ENCODE measurements at regions not wholly inside any gene's neighbourhood (a gene's known extent, or its start where the extent isn't known, plus 50 kb on each side); places are given as distances from the start of the nearest gene placed in this dataset.

- DNase-seq = no peak
- intact Hi-C loops (cut with DNase I) = no loop called here
These were observed 234.8 kb upstream of the PRICKLE1 start for GRCh38 chr12:42824327-42824726.

GRCh38 chr12:42823679-42824078, 234.1 kb upstream of the PRICKLE1 start:
- intact Hi-C loops (cut with DNase I) = no loop called here

GRCh38 chr12:42819846-42820245, 230.3 kb upstream of the PRICKLE1 start:
- intact Hi-C loops (cut with DNase I) = no loop called here
- no peak for DNase-seq

More at GRCh38 chr12:42823679-42824078, 234.1 kb upstream of the PRICKLE1 start:
- no peak for DNase-seq

- DNase-seq = no peak
- intact Hi-C loops (cut with DNase I) = no loop called here
These were observed 225.5 kb upstream of the PRICKLE1 start for GRCh38 chr12:42815068-42815467.

- intact Hi-C loops (cut with DNase I) = no loop called here
- DNase-seq = no peak
These were observed 223.3 kb upstream of the PRICKLE1 start for GRCh38 chr12:42812871-42813270.

GRCh38 chr12:42812086-42812485, 222.5 kb upstream of the PRICKLE1 start:
- intact Hi-C loops (cut with DNase I) = no loop called here
- DNase-seq = no peak

GRCh38 chr12:42810006-42810405, 220.5 kb upstream of the PRICKLE1 start:
- DNase-seq = no peak
- intact Hi-C loops (cut with DNase I) = no loop called here

GRCh38 chr12:42809226-42809625, 219.7 kb upstream of the PRICKLE1 start:
- intact Hi-C loops (cut with DNase I) = no loop called here
- DNase-seq = no peak

GRCh38 chr12:42807766-42808165, 218.2 kb upstream of the PRICKLE1 start:
- intact Hi-C loops (cut with DNase I) = no loop called here
- DNase-seq = no peak

- intact Hi-C loops (cut with DNase I) = no loop called here
- DNase-seq = no peak
These were observed 217.7 kb upstream of the PRICKLE1 start for GRCh38 chr12:42807251-42807650.

- intact Hi-C loops (cut with DNase I) = no loop called here
These were observed 215.4 kb upstream of the PRICKLE1 start for GRCh38 chr12:42804928-42805327.

GRCh38 chr12:42802785-42803189, 213.2 kb upstream of the PRICKLE1 start:
- intact Hi-C loops (cut with DNase I) = no loop called here
- no peak for DNase-seq

More at GRCh38 chr12:42804928-42805327, 215.4 kb upstream of the PRICKLE1 start:
- no peak for DNase-seq

GRCh38 chr12:42801271-42801670, 211.7 kb upstream of the PRICKLE1 start:
- intact Hi-C loops (cut with DNase I) = no loop called here
- DNase-seq = no peak

- no peak for DNase-seq
- intact Hi-C loops (cut with DNase I) = no loop called here
These were observed 210.4 kb upstream of the PRICKLE1 start for GRCh38 chr12:42799966-42800365.

GRCh38 chr12:42798811-42799438, 209.4 kb upstream of the PRICKLE1 start:
- no peak for DNase-seq
- intact Hi-C loops (cut with DNase I) = no loop called here

GRCh38 chr12:42794806-42795205, 205.3 kb upstream of the PRICKLE1 start:
- no peak for DNase-seq
- intact Hi-C loops (cut with DNase I) = no loop called here

GRCh38 chr12:42793166-42793565, 203.6 kb upstream of the PRICKLE1 start:
- DNase-seq = no peak
- intact Hi-C loops (cut with DNase I) = no loop called here

- intact Hi-C loops (cut with DNase I) = no loop called here
- DNase-seq = no peak
These were observed 202.7 kb upstream of the PRICKLE1 start for GRCh38 chr12:42792265-42792664.

- DNase-seq = no peak
- intact Hi-C loops (cut with DNase I) = no loop called here
These were observed 201.9 kb upstream of the PRICKLE1 start for GRCh38 chr12:42791399-42791798.

GRCh38 chr12:42790761-42791151, 201.2 kb upstream of the PRICKLE1 start:
- intact Hi-C loops (cut with DNase I) = no loop called here
- no peak for DNase-seq

GRCh38 chr12:42789808-42790760, 200.5 kb upstream of the PRICKLE1 start:
- no peak for DNase-seq
- intact Hi-C loops (cut with DNase I) = no loop called here

Measured in posterior cingulate gyrus (tissue), 11 donors.